ENCODE measurements at regions not wholly inside any gene's neighbourhood (a gene's known extent, or its start where the extent isn't known, plus 50 kb on each side); places are given as distances from the start of the nearest gene placed in this dataset.

GRCh38 chr17:31688701-31689100, 170.3 kb downstream of the COPRS start:
- Histone ChIP-seq H3K4me3 (no peak overlapping the region), H3K27ac (no peak overlapping the region)
- TF ChIP-seq CTCF (IDR thresholded peaks at IDR 0.05): no peak
- DNase-seq (ENCODE audit: low spot score): no peak

- Histone ChIP-seq H3K27ac (no peak overlapping the region), H3K4me3 (no peak overlapping the region)
- no peak for TF ChIP-seq CTCF (IDR thresholded peaks at IDR 0.05)
- no peak for DNase-seq (ENCODE audit: low spot score)
These were observed 171.4 kb downstream of the COPRS start for GRCh38 chr17:31687505-31688126.

GRCh38 chr17:31686495-31686894, 172.5 kb downstream of the COPRS start:
- TF ChIP-seq CTCF (IDR thresholded peaks at IDR 0.05): no peak
- DNase-seq (ENCODE audit: low spot score): no peak
- H3K4me3 ChIP-seq: no peak overlapping the region
- H3K27ac ChIP-seq: no peak overlapping the region

- H3K4me3 ChIP-seq: no peak overlapping the region
- no peak overlapping the region for H3K27ac ChIP-seq
- no peak for TF ChIP-seq CTCF (IDR thresholded peaks at IDR 0.05)
- no peak for DNase-seq (ENCODE audit: low spot score)
These were observed 174.1 kb downstream of the COPRS start for GRCh38 chr17:31684901-31685300.

GRCh38 chr17:31680126-31680525, 178.9 kb downstream of the COPRS start:
- DNase-seq (ENCODE audit: low spot score): peak; percentile 21
- Histone ChIP-seq H3K27ac (no peak overlapping the region), H3K4me3 (no peak overlapping the region)
- no peak for TF ChIP-seq CTCF (IDR thresholded peaks at IDR 0.05)

GRCh38 chr17:31679667-31680066, 179.4 kb downstream of the COPRS start:
- DNase-seq (ENCODE audit: low spot score): peak; percentile 8
- Histone ChIP-seq H3K4me3 (no peak overlapping the region), H3K27ac (no peak overlapping the region)
- no peak for TF ChIP-seq CTCF (IDR thresholded peaks at IDR 0.05)

GRCh38 chr17:31678431-31678830, 180.6 kb downstream of the COPRS start:
- DNase-seq (ENCODE audit: low spot score): peak; percentile 33
- no peak for TF ChIP-seq CTCF (IDR thresholded peaks at IDR 0.05)
- Histone ChIP-seq H3K27ac (no peak overlapping the region), H3K4me3 (no peak overlapping the region)
